Sigmoid colon (tissue), 4 donors: ENCODE measurements at regions not wholly inside any gene's neighbourhood (a gene's known extent, or its start where the extent isn't known, plus 50 kb on each side); places are given as distances from the start of the nearest gene placed in this dataset.

Experiments used
- EP300 ChIP-seq, 4 donors: sonication (generic); formaldehyde crosslinking; IDR thresholded peaks; one replicate each; pipeline ENCODE4 v1.6.1; 2017; ENCODE audit warnings: antibody characterized with exemption in 4 of 4
- POLR2A ChIP-seq, 2 donors: fragments of 450-650 bp; IDR thresholded peaks; one replicate each; pipeline ENCODE4 v1.6.1; 2016; ENCODE audit warnings: antibody characterized with exemption in 2 of 2, mild to moderate bottlenecking in 2 of 2, moderate library complexity in 2 of 2
- TF ChIP-seq, protein P1 (sequence below), 4 experiments: fragments of 450-650 bp in 3 of 4; fragments of 200-600 bp in 1 of 4; IDR thresholded peaks; one replicate each; pipeline ENCODE4 v1.5.1; 2016 to 2019; ENCODE audit warnings: antibody characterized with exemption in 4 of 4, mild to moderate bottlenecking in 3 of 4, moderate library complexity in 2 of 4

DNA sequence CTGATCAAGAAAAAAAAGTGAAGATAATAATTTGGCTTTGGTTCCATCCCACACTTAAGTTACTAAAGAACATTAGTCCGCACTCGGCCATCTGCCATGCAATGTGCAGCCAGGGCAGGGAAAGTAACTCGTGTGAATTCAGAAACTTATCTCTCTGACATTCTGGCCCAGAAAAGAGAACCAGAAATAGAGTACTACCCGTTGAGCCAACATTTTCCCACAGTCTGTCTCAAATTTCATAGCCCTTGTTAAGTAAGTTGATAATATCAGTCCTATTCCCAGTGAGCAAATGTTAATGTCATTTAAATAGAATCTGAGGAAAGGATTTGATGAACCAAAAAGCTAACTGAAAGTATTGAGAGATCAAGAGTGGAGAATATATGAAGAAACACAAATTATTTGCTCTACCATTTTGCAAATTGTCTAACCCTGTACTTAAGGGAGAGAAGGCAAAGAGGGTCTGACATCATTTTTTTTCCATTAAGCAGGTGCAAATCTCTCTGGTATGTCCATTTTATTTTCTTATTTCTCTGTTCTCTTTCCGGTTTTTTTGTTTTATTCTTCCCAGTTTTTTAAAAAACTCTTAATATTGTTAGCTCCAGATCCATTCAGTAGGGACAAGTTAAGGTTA is 156.3 kb downstream of the NDFIP2 start:
- TF ChIP-seq, protein P1, sequence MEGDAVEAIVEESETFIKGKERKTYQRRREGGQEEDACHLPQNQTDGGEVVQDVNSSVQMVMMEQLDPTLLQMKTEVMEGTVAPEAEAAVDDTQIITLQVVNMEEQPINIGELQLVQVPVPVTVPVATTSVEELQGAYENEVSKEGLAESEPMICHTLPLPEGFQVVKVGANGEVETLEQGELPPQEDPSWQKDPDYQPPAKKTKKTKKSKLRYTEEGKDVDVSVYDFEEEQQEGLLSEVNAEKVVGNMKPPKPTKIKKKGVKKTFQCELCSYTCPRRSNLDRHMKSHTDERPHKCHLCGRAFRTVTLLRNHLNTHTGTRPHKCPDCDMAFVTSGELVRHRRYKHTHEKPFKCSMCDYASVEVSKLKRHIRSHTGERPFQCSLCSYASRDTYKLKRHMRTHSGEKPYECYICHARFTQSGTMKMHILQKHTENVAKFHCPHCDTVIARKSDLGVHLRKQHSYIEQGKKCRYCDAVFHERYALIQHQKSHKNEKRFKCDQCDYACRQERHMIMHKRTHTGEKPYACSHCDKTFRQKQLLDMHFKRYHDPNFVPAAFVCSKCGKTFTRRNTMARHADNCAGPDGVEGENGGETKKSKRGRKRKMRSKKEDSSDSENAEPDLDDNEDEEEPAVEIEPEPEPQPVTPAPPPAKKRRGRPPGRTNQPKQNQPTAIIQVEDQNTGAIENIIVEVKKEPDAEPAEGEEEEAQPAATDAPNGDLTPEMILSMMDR (IDR thresholded peaks at IDR 0.05), result no peak
- TF ChIP-seq EP300 (IDR thresholded peaks at IDR 0.05), result no peak
- TF ChIP-seq POLR2A (IDR thresholded peaks at IDR 0.05), result no peak
